Mucosa of descending colon (tissue), 3 donors: ENCODE measurements at regions not wholly inside any gene's neighbourhood (a gene's known extent, or its start where the extent isn't known, plus 50 kb on each side); places are given as distances from the start of the nearest gene placed in this dataset.

ENCODE experiments used
- ATAC-seq: fragments of 200-7000 bp; cut with Tn5 transposase; one replicate; pipeline ENCODE4 v1.9.1; 2020; ENCODE audit warnings: mild to moderate bottlenecking, moderate library complexity
- DNase-seq, 3 donors: peaks; one replicate each; pipeline ENCODE4 v3.0.0-alpha.2; 2020
- H3K36me3 ChIP-seq: fragments of 200-600 bp; one replicate; pipeline ENCODE4 v1.8.0; 2021; ENCODE audit warnings: low read depth, mild to moderate bottlenecking
- H3K4me1 ChIP-seq: fragments of 200-600 bp; one replicate; pipeline ENCODE4 v1.8.0; 2021; ENCODE audit warnings: low read depth, mild to moderate bottlenecking
- H3K4me3 ChIP-seq: fragments of 200-600 bp; one replicate; pipeline ENCODE4 v1.8.0; 2021; ENCODE audit warnings: mild to moderate bottlenecking
- H3K9me3 ChIP-seq: fragments of 200-600 bp; one replicate; pipeline ENCODE4 v1.8.0; 2021; ENCODE audit warnings: mild to moderate bottlenecking
- intact Hi-C, 2 donors: fragments of 100-400 bp; cut with DNase I in 1 of 2; cut with micrococcal nuclease in 1 of 2; formaldehyde crosslinking; loops; one replicate each; pipeline versions ENCODE4 v1.11.0 to v1.11.1; 2022; cut with DNase I, micrococcal nuclease
- TF ChIP-seq, protein P1 (sequence below): fragments of 200-600 bp; IDR thresholded peaks from one replicate; pipeline ENCODE4 v1.8.0; 2022; ENCODE audit warnings: antibody characterized with exemption, mild to moderate bottlenecking
- donor health status: DM: no; HTN: no; CAD: no; lungs with moderate emphysema.
- donor health status: DM: no; HTN: no; CAD: no.
- donor health status: DM: no; HTN: yes; CAD: no.

DNA sequence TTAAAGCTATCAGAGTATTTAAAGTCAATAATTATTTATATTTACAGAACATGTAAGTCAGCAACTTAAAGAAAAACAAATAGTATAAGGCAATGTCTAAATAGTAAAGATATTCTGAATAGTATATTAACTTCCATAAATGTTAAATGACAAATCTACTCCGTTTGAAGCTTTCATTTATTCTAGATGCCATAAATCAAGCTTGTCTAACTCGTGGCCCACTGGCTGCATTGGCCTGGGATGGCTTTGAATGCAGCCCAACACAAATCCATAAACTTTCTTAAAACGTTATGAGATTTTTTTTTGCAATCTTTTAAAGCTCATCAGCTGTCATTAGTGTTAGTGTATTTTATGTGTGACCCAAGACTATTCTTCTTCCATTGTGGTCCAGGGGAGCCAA, 1117.1 kb upstream of the PCDH9 start:
- no peak for ATAC-seq
- H3K4me3 ChIP-seq, result no peak overlapping the region
- H3K9me3 ChIP-seq, result peaks cover 2% of the 10 kb centered on the region
- H3K4me1 ChIP-seq, result no peaks in the 10 kb centered on the region
- H3K36me3 ChIP-seq, result no peaks in the 10 kb centered on the region
- TF ChIP-seq, protein P1, sequence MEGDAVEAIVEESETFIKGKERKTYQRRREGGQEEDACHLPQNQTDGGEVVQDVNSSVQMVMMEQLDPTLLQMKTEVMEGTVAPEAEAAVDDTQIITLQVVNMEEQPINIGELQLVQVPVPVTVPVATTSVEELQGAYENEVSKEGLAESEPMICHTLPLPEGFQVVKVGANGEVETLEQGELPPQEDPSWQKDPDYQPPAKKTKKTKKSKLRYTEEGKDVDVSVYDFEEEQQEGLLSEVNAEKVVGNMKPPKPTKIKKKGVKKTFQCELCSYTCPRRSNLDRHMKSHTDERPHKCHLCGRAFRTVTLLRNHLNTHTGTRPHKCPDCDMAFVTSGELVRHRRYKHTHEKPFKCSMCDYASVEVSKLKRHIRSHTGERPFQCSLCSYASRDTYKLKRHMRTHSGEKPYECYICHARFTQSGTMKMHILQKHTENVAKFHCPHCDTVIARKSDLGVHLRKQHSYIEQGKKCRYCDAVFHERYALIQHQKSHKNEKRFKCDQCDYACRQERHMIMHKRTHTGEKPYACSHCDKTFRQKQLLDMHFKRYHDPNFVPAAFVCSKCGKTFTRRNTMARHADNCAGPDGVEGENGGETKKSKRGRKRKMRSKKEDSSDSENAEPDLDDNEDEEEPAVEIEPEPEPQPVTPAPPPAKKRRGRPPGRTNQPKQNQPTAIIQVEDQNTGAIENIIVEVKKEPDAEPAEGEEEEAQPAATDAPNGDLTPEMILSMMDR, result no peak
- intact Hi-C loops, result no loop called here
- no peak for DNase-seq

DNA sequence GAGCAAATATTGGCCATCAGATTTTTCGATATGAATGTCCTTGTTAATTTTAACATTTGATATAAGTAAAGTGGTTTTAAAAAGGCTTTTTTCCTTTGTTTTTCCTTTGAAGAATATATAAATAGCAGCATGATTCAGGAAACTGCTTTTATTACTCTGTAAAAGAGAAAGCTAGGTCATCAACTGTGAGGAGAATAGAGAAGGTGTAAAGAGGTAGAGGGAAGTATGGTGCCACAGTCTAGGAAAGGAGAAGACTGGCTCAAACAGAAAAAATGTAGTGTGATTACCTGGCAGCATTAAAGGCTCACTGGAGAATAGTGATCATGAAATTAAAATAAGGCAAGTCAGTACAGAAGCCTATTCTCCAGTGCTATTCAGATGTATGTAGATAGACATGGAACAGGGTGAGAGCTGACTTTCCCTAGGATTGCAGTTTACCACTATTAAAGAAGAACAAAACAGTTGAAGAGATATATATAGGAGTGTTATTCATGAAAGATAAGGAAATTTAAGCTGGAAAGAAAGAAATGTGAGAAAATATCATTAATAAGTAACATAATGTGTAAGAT, 1115.9 kb upstream of the PCDH9 start:
- intact Hi-C loops, result no loop called here
- TF ChIP-seq, protein P1, result no peak
- peaks cover 2% of the 10 kb centered on the region for H3K9me3 ChIP-seq

DNA sequence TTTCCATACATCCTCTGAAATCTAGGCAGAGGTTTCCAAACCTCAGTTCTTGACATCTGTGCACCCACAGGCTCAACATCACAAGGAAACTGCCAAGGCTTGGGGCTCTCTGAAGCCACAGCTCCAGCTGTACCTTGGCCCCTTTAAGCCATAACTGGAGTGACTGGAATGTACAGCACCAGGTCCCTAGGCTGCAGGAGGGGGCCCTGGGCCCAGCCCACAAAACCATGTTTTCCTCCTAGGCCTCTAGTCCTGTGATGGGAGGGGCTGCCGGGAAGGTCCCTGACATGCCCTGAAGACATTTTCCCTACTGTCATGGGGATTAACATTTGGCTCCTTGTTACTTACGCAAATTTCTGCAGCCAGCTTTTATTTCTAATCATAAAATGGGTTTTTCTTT, 1093.0 kb upstream of the PCDH9 start:
- intact Hi-C loops, result no loop called here
- TF ChIP-seq, protein P1, result no peak

More for the DNA sequence above, 1115.9 kb upstream of the PCDH9 start:
- Histone ChIP-seq H3K36me3 (no peaks in the 10 kb centered on the region), H3K4me1 (no peaks in the 10 kb centered on the region), H3K4me3 (no peak overlapping the region)
- DNase-seq, result no peak
- ATAC-seq, result peak; percentile 66

DNA sequence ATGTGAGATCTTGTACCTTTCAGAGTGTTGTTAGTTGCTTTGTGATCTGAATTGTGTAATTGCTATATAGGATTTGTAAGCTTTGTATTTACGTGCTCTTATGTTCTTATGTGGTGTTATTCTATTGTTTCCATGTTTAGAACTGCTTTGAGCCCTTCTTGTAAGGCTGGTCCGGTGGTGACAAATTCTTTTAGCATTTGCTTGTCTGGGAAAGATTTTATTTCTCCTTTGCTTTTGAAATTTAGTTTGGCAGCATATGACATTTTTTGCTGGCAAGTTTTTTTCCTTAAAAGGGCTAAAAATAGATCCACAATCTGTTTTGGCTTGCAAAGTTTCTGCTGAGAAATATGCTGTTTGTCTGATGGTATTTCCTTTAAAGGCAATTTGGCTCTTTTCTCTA, 1089.2 kb upstream of the PCDH9 start:
- ATAC-seq (no peak), DNase-seq (no peak)
- Histone ChIP-seq H3K4me1 (no peaks in the 10 kb centered on the region), H3K4me3 (no peak overlapping the region), H3K36me3 (no peaks in the 10 kb centered on the region), H3K9me3 (peaks cover 10% of the 10 kb centered on the region)
- intact Hi-C loops, result no loop called here
- TF ChIP-seq, protein P1, result no peak

More for the DNA sequence above, 1093.0 kb upstream of the PCDH9 start:
- DNase-seq (no peak), ATAC-seq (no peak)
- Histone ChIP-seq H3K36me3 (no peaks in the 10 kb centered on the region), H3K9me3 (peaks cover 10% of the 10 kb centered on the region), H3K4me3 (no peak overlapping the region), H3K4me1 (no peaks in the 10 kb centered on the region)

DNA sequence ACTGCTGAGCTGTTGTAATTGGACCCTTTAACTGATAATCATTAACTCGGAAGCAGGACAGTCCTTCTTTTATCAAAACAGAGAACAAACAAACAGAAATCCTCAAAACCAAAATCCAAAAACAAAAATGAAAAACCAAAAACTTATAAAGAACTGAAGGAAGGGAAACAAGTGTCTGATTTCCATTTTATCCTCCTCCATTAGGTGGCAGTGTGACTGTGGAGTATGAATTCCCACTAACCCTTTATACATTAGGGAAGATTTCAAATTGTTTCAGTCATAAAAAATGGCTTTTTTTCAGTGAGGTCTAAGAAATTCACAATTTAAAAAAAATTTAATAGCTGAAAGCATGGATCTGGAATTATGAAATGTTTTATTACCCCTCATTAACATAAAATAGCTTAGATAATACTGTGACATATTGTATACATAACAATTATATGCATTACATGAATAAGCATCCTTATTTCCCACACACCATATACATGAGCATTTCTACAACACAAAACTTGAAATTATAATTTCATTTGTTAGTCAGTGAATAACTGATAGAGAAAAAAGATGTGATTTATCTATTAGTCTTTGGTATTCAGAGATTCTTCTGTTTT, 1074.3 kb upstream of the PCDH9 start:
- intact Hi-C loops, result no loop called here
- no peaks in the 10 kb centered on the region for H3K36me3 ChIP-seq
- no peaks in the 10 kb centered on the region for H3K4me1 ChIP-seq
- H3K9me3 ChIP-seq, result no peaks in the 10 kb centered on the region
- ATAC-seq (no peak), DNase-seq (peak in 1 of 3 donors; percentile 23)
- TF ChIP-seq, protein P1, result no peak
- no peak overlapping the region for H3K4me3 ChIP-seq
